ENCODE measurements at regions not wholly inside any gene's neighbourhood (a gene's known extent, or its start where the extent isn't known, plus 50 kb on each side); places are given as distances from the start of the nearest gene placed in this dataset.

DNA sequence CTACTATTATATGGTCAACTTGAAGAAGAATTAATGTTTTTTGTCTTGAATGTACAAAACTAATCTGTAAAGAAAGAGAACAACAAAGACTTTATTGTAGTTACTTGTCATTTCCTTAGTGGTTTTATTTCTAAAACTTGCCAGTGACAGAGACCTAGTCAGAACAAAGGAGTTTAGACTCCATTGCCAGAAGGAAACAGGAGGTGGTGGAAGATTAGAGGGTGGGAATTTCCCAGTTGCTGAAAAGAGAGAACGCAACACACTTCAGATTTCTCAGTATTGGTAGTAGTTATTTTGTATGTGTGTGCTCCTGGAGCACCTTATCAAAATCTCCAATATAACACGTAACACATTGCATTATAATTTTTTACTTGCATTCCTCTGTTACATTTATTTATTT is 81.4 kb downstream of the CDCA7 start:
- TF ChIP-seq, protein P1, sequence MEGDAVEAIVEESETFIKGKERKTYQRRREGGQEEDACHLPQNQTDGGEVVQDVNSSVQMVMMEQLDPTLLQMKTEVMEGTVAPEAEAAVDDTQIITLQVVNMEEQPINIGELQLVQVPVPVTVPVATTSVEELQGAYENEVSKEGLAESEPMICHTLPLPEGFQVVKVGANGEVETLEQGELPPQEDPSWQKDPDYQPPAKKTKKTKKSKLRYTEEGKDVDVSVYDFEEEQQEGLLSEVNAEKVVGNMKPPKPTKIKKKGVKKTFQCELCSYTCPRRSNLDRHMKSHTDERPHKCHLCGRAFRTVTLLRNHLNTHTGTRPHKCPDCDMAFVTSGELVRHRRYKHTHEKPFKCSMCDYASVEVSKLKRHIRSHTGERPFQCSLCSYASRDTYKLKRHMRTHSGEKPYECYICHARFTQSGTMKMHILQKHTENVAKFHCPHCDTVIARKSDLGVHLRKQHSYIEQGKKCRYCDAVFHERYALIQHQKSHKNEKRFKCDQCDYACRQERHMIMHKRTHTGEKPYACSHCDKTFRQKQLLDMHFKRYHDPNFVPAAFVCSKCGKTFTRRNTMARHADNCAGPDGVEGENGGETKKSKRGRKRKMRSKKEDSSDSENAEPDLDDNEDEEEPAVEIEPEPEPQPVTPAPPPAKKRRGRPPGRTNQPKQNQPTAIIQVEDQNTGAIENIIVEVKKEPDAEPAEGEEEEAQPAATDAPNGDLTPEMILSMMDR (IDR thresholded peaks at IDR 0.05), result no peak
- no peak for TF ChIP-seq POLR2A (IDR thresholded peaks at IDR 0.05)

All from right lobe of liver (tissue), 4 donors.